ENCODE measurements at regions not wholly inside any gene's neighbourhood (a gene's known extent, or its start where the extent isn't known, plus 50 kb on each side); places are given as distances from the start of the nearest gene placed in this dataset.
"Not testable (repeated sequence)": the region's sequence is repeated elsewhere in the genome, so short reads cannot be mapped to it uniquely, and the experiment has no call there.

DNA sequence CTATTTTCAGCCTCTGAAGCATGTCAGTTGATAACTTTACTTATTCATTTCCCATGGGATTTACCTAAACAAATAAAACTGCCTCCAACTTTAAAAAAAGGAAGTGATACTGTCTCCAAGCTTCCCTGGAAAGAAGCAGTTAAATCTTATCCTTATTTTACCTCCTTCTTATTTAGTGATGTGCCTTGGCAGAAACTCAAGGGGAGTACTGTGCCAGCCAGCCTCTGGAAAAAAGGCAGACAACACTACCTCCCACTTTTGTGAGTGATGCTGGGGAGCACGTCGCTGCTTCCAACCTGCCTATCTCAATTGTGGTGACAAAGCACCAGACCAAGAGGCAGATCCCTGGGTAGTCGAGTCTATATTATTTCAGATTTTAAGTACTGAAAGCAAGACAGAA, 765.6 kb downstream of the DIAPH3 start:
- DNase-seq (ENCODE audit: low read depth, low spot score), result no peak

DNA sequence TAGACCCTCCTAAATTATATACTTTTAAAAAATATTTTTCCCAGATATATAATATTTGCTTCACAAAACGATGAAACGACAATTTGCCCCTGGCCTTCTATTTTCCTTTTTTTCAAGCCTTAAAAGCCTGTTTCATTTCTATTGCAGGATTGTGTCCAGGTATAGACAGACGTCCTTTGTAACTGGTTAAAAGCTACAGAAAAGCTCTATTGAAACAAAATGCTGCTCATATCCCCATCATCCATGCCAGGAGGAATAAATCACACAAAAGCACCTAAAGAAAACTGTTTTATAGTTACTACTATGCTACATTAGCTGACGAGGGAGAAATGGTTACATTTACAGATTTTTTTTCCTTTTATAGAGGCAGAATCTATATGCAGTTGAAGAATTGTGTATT, 765.1 kb downstream of the DIAPH3 start:
- no peak for DNase-seq (ENCODE audit: low read depth, low spot score)

DNA sequence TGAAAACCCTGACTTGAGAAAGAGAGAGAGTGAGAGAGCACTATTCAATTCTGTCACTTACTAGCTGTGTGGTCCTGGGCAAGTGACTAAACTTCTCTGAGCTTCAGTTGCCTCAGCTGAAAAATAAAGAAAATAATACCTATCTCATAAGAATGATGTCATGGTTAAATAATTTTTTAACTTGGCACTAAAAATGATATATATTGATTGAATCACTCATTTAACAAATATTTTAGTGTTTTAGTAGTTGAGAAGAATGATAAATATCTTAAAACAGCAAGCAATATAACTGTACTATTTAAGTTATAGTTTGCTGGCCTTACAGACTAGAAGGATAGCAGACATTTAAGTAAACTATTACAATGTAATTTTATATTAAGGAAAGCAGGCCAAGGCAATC, 764.2 kb downstream of the DIAPH3 start:
- no peak for DNase-seq (ENCODE audit: low read depth, low spot score)

DNA sequence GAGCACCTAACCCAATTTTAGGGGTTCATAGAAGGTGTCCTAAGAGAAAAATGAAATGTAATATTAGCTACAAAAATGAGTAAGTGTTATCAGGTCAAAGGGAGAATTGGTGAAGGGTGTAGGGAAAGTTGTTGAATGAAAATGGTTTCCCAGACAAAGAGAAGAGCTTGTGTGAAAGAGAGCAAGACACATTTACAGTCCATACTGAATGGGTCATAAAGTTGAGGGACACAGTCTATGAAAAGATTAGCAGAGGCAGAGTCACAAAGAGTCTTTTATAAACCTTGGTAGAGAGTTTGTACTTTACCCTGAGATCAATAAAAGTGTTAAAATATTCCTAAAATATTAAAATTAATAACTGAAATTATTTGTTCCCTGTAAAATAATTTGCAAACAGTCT, 759.4 kb downstream of the DIAPH3 start:
- no peak for DNase-seq (ENCODE audit: low read depth, low spot score)

- DNase-seq (ENCODE audit: low read depth, low spot score), result not testable (repeated sequence)
Measured at GRCh38 chr13:59407251-59407650, 756.5 kb downstream of the DIAPH3 start.

- DNase-seq (ENCODE audit: low read depth, low spot score), result no peak
Measured at GRCh38 chr13:59408738-59409137, 755.0 kb downstream of the DIAPH3 start.

DNA sequence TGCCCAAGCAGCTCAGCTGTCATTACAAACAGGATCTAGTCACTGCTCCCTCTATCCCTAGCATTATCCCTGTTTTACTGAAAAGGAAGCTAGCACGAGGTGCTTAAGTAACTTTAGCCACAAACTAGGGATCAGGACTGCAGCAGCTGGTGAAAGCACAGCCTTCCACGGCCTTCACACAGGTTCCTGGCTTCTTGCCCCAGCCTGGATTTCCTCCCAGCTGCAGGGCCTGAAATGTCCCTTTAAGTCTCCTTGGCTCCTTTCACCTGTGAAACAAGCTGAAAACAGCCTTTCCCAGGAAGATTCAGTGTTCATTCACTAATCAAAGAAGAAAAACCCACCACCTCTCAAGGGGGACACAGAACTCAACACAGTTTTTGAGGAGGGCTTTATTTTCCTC, 754.5 kb downstream of the DIAPH3 start:
- DNase-seq (ENCODE audit: low read depth, low spot score), result no peak

- peak; percentile 68 for DNase-seq (ENCODE audit: low read depth, low spot score)
Measured at GRCh38 chr13:59409634-59410200, 754.0 kb downstream of the DIAPH3 start.

DNA sequence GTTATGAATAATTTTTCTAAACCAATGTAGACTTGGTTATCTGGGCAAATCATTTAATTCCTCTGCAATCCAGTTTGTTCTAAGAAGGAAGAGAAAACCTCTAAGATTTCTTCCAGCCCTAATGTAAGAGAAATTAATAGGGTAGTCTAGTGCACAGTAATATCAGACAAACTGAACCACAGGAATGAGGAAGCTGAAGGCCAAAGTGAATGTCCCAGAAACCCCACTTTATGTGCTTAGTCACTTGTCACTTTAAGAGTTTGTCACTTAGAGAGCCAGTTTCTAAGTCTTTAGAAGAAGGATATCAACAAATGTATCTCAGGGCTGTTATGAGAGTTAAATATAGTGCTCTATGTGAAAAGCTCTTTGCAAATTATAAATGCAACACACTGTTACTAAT, 750.6 kb downstream of the DIAPH3 start:
- no peak for DNase-seq (ENCODE audit: low read depth, low spot score)

DNA sequence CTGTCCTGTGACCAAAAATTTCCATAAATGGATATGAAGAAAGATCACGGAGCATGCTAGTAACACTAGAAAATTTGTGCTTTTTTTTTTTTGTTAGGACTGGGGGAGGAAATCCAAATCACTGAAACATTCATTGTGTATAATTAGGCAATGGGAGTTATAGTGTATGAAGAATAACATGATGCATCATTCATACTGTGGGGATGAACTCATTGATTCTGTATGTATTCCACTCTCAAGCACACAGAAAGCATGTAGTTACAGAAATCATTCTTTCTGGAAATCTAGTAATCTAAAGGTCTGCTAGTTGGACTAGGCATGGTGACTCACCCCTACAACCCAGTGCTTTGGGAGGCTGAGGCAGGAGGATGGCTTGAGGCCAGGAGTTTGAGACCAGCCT, 749.7 kb downstream of the DIAPH3 start:
- no peak for DNase-seq (ENCODE audit: low read depth, low spot score)

- DNase-seq (ENCODE audit: low read depth, low spot score), result no peak
Measured at GRCh38 chr13:59415498-59415897, 748.2 kb downstream of the DIAPH3 start.

DNA sequence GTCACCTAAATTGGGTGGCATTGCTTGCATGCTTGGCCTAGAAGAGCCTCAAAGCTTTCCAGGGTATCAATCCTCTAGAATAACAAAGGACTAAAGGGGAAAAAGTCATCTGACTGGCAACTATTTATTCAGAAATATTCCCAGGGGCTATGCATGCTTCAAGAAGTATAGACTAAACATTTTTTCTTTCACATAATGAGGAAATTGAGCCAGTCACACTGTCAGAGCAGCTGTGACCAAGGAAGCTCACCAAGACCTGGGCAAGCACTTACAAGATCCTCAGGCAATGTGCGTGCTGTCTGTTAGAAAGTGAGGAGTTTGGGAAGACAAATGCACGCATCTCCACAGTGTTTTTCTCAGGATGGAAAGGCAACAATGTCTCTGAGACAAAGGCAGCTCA, 747.2 kb downstream of the DIAPH3 start:
- no peak for DNase-seq (ENCODE audit: low read depth, low spot score)

- DNase-seq (ENCODE audit: low read depth, low spot score), result no peak
Measured at GRCh38 chr13:59422646-59423045, 741.1 kb downstream of the DIAPH3 start.

GRCh38 chr13:59423708-59424340, 739.9 kb downstream of the DIAPH3 start:
- no peak for DNase-seq (ENCODE audit: low read depth, low spot score)

DNA sequence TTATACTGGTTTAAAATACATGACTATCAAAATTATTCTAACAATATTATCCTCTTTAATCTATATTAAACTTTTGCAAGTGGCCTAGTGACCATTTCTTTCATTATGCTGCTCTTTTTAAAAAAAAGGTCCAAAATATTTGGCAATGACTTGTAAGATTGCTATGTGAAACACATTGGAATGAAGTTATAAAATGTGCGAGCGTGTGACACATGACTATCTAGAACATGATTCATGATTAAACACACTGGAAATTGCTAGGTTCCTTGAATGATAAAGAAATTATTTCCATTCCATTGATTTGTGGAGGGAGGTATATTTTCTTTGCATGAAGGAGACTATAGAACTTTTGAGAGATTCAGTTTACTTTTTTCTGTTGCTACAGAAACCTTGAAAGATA, 739.1 kb downstream of the DIAPH3 start:
- DNase-seq (ENCODE audit: low read depth, low spot score), result no peak

GRCh38 chr13:59425211-59425741, 738.5 kb downstream of the DIAPH3 start:
- no peak for DNase-seq (ENCODE audit: low read depth, low spot score)

DNA sequence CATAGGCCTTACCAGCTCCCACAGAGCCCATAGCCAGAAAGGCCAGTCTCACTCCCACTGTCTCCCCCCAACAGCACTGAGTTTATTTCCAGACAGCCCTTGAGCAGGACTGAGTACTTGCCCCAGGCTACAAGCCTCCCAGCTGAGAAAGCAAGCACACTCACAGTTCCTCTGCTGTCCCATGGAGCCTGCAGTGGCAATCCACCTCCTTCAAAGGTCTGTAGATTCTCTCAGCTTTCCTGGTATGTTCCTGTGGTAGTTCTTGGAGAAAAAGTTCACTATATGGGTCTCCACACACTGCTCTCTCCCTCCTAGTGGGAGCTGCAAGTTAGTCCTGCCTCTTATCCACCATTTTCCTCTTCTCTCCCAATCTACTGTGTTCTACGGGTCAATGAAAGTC, 728.7 kb downstream of the DIAPH3 start:
- no peak for DNase-seq (ENCODE audit: low read depth, low spot score)

GRCh38 chr13:59437544-59438301, 726.0 kb downstream of the DIAPH3 start:
- no peak for DNase-seq (ENCODE audit: low read depth, low spot score)

- no peak for DNase-seq (ENCODE audit: low read depth, low spot score)
Measured at GRCh38 chr13:59439776-59440428, 723.8 kb downstream of the DIAPH3 start.

DNA sequence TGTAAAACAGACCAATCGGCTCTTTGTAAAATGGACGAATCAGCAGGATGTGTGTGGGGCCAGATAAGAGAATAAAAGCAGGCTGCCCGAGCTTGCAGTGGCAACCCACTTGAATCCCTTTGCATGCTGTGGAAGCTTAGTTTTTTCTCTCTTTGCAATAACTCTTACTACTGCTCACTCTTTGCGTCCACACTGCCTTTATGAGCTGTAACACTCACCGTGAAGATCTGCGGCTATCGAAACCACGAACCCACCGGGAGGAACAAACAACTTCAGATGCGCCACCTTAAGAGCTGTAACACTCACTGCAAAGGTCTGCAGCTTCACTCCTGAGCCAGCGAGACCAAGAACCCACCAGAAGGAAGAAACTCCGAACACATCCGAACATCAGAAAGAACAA, 722.7 kb downstream of the DIAPH3 start:
- not testable (repeated sequence) for DNase-seq (ENCODE audit: low read depth, low spot score)

DNA sequence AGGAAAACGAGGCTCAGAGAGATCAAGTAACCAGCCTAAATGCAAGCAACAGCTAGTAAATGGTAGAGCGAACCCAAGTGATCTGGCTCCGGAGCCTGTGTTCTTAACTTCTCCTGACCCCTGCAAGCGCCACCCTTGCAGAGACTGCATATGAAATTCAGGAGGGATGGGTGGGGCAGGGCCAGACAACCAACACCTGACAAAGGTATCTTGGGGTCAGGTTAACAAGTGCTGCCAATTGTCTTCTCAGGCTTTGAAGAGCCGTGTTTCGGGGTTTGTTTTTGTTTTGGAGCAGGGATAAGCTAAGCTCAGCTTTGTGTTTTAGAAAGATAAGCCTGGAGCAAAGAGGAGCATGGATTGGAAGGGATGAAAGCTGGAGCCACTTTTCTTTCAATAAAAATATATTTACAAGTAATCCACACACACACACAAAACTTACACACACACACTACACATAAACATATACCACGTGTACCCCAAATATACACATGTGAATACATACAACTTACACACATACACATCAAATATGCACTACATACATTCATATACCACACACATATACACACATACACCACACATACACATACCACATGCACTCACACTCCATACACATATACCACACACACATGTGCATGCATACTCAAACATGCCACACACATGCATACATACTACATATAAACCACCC, 722.0 kb downstream of the DIAPH3 start:
- no peak for DNase-seq (ENCODE audit: low read depth, low spot score)

DNA sequence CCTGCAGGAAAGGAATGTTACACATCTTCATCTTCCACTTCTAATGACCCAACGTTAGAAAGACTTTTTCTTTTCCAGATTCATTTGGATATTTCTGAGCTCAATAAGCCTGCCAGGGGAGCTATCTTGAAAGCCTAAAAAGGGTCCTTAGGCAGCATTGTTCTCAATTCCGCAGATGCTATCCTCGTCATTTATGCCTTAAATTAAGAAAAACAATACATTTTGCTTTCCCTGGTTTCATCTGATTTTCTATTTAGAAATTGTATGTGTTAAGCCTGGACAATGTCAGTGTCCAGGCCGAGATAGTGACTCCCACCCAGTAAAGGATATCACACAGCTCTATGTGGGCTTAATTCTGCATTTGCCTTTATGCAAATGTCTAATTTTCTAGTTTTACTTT, 721.3 kb downstream of the DIAPH3 start:
- DNase-seq (ENCODE audit: low read depth, low spot score), result no peak

Data from iPS DF 19.7 (cell line).